SK-N-SH (cell line): ENCODE measurements at regions not wholly inside any gene's neighbourhood (a gene's known extent, or its start where the extent isn't known, plus 50 kb on each side); places are given as distances from the start of the nearest gene placed in this dataset.

Experiments used
- CTCF ChIA-PET: fragments of 300-600, 350-600 bp; formaldehyde crosslinking; extraction: SDS; loops from one replicate; lab custom pipeline; 2021; lab: Yijun Ruan, JAX
- POLR2A ChIA-PET: fragments of 350-600 bp; sonication (Branson Sonifier 250); formaldehyde crosslinking; extraction: SDS; loops from one replicate; lab custom pipeline; 2020; ENCODE audit warnings: antibody characterized with exemption, inconsistent platforms; lab: Yijun Ruan, JAX
- DNase-seq: peaks from one replicate; pipeline ENCODE4 v3.0.0; 2012
- H2AFZ ChIP-seq: fragments of 200-600 bp; sonication (generic); 2 replicates; pipeline ENCODE4 v1.8.1; 2016; ENCODE audit warnings: antibody characterized with exemption, mild to moderate bottlenecking, low read depth
- H3F3A ChIP-seq: fragments of 200-600 bp; sonication (generic); replicated peaks from 2 replicates; pipeline ENCODE3; 2016; ENCODE audit warnings: antibody characterized with exemption, mild to moderate bottlenecking; ENCODE audit not compliant: insufficient read depth
- H3K27ac ChIP-seq, 2 experiments: fragments of 200-500 bp in 1 of 2; fragments of 200-600 bp in 1 of 2; sonication (Bioruptor generic) in 1 of 2; sonication (generic), shearing (Covaris generic) in 1 of 2; 2 replicates each; pipeline versions ENCODE4 v1.5.1 to v1.6.1; 2014 to 2016; ENCODE audit warnings: low read depth in 2 of 2, inconsistent platforms in 1 of 2, low read length in 1 of 2, mild to moderate bottlenecking in 1 of 2, mixed read lengths in 1 of 2
- H3K27me3 ChIP-seq: fragments of 200-600 bp; sonication (generic), shearing (Covaris generic); 2 replicates; pipeline ENCODE4 v1.6.1; 2016; ENCODE audit warnings: mixed run types; ENCODE audit not compliant: insufficient read depth
- H3K36me3 ChIP-seq, 2 experiments: fragments of 200-500 bp in 1 of 2; fragments of 200-600 bp in 1 of 2; sonication (Bioruptor generic) in 1 of 2; sonication (generic) in 1 of 2; replicated peaks in 1 of 2; 2 replicates each; pipeline versions ENCODE3 to v1.5.1; 2014 to 2016; ENCODE audit warnings: low read length in 1 of 2, mild to moderate bottlenecking in 1 of 2; ENCODE audit not compliant: insufficient read depth in 2 of 2, control insufficient read depth in 1 of 2
- H3K4me1 ChIP-seq, 2 experiments: fragments of 200-500 bp in 1 of 2; fragments of 200-600 bp in 1 of 2; sonication (Bioruptor generic) in 1 of 2; sonication (generic), shearing (Covaris generic) in 1 of 2; 2 replicates each; pipeline versions ENCODE4 v1.5.1 to v1.6.1; 2014 to 2016; ENCODE audit warnings: low read depth in 1 of 2, low read length in 1 of 2, mixed run types in 1 of 2; ENCODE audit not compliant: insufficient read depth in 2 of 2, control insufficient read depth in 1 of 2
- H3K4me2 ChIP-seq: fragments of 200-600 bp; sonication (generic), shearing (Covaris generic); 2 replicates; pipeline ENCODE4 v1.6.1; 2017; ENCODE audit warnings: mixed run types
- H3K4me3 ChIP-seq, 2 experiments: fragments of 200-500 bp in 1 of 2; fragments of 200-600 bp in 1 of 2; sonication (Bioruptor generic) in 1 of 2; sonication (generic), shearing (Covaris generic) in 1 of 2; 2 replicates each; pipeline versions ENCODE4 v1.5.1 to v1.8.1; 2014 to 2016; ENCODE audit warnings: low read depth in 2 of 2, inconsistent platforms in 1 of 2, low read length in 1 of 2, mild to moderate bottlenecking in 1 of 2, mixed read lengths in 1 of 2, moderate library complexity in 1 of 2
- H3K79me2 ChIP-seq: fragments of 200-600 bp; sonication (generic); 2 replicates; pipeline ENCODE4 v1.8.1; 2017; ENCODE audit warnings: mild to moderate bottlenecking; ENCODE audit not compliant: insufficient read depth
- H3K9ac ChIP-seq: fragments of 200-600 bp; sonication (generic); 2 replicates; pipeline ENCODE4 v1.6.1; 2017; ENCODE audit warnings: mixed run types
- H3K9me2 ChIP-seq: fragments of 200-600 bp; sonication (generic); 2 replicates; pipeline ENCODE4 v1.6.1; 2017; ENCODE audit warnings: mixed run types
- H3K9me3 ChIP-seq: fragments of 200-600 bp; sonication (generic); 2 replicates; pipeline ENCODE4 v1.6.1; 2017; ENCODE audit warnings: mixed run types, mild to moderate bottlenecking, moderate library complexity
- H4K20me1 ChIP-seq: fragments of 200-600 bp; sonication (generic); 2 replicates; pipeline ENCODE4 v1.6.1; 2017; ENCODE audit warnings: mild to moderate bottlenecking, mixed run types; ENCODE audit not compliant: insufficient read depth
- ELF1 ChIP-seq: IDR thresholded peaks from 2 replicates; pipeline ENCODE4 v1.4.0; 2012
- FOSL2 ChIP-seq: IDR thresholded peaks from 2 replicates; pipeline ENCODE4 v1.4.0; 2012; ENCODE audit warnings: low read depth, mild to moderate bottlenecking, moderate library complexity, borderline replicate concordance
- IRF3 ChIP-seq: fragments of 150-350 bp; IDR thresholded peaks from 2 replicates; pipeline ENCODE4 v1.6.1; 2016; ENCODE audit warnings: mild to moderate bottlenecking, low read depth, low read length
- JUND ChIP-seq: IDR thresholded peaks from 2 replicates; pipeline ENCODE4 v1.4.0; 2012
- RFX5 ChIP-seq: IDR thresholded peaks from 2 replicates; pipeline ENCODE4 v1.6.1; 2012; ENCODE audit warnings: mild to moderate bottlenecking, improper control_type of control experiment, low read length
- TAF1 ChIP-seq: IDR thresholded peaks from 2 replicates; pipeline ENCODE4 v1.6.1; 2012; ENCODE audit warnings: low read depth, mild to moderate bottlenecking, low read length, moderate library complexity, borderline replicate concordance
- YY1 ChIP-seq: IDR thresholded peaks from 2 replicates; pipeline ENCODE4 v1.4.0; 2012; ENCODE audit warnings: low read depth, mild to moderate bottlenecking
- WGBS: methylation state at CpG from one replicate; pipeline ENCODE4 v1.1.6; 2017; ENCODE audit warnings: low lambda C conversion rate; 5-methylcytosine and 5-hydroxymethylcytosine counted together
- TF ChIP-seq, protein P1 (sequence below): IDR thresholded peaks from 2 replicates; pipeline ENCODE4 v1.6.1; 2012; ENCODE audit warnings: mild to moderate bottlenecking, low read depth, low read length, moderate library complexity
- TF ChIP-seq, protein P2 (sequence below): IDR thresholded peaks from 2 replicates; pipeline ENCODE4; 2012
- TF ChIP-seq, protein P3 (sequence below): IDR thresholded peaks from 2 replicates; pipeline ENCODE4 v1.4.0; 2012; ENCODE audit warnings: low read depth, borderline replicate concordance

DNA sequence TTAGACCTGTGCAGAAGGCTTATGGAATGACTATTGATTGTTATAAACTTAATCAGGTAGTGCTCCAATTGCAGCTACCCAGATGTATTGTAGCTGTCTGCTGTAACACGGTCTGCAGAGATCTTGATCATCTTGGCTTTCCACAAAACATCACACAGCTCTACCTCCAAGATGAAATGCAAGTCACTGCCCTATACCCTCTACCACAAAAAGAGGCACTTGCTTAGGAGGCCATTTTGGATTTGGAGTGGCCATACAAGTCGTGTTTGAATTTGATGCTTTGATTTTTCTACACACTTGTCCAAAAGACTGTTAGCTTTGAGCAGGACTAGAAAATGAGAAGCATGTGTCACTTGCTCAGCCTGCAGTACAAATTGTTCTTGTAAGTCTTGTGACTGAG lies 377.2 kb downstream of the TNS3 start:
- DNase-seq = no peak
- Histone ChIP-seq H3K4me2 (no peak overlapping the region), H3K9me2 (no peaks in the 10 kb centered on the region), H3K36me3 (no peaks in the 10 kb centered on the region), H4K20me1 (no peaks in the 10 kb centered on the region), H3K4me1 (no peaks in the 10 kb centered on the region; a peak in 1 of 4 replicates), H3F3A (no peaks in the 10 kb centered on the region), H2AFZ (no peak overlapping the region)
- ChIA-PET CTCF (interaction anchor here (0.8 kb wide), 1 partner anchor 9 kb away, joined by 3 read pairs; no protein-coding TSS in a partner anchor), POLR2A (no interaction called here)
- WGBS = 4% methylated on average over 2 of the region's 2 CpGs
- TF ChIP-seq RFX5 (no peak), YY1 (no peak), ELF1 (no peak), TAF1 (no peak), IRF3 (no peak), FOSL2 (no peak), JUND (no peak)
- TF ChIP-seq, protein P1, sequence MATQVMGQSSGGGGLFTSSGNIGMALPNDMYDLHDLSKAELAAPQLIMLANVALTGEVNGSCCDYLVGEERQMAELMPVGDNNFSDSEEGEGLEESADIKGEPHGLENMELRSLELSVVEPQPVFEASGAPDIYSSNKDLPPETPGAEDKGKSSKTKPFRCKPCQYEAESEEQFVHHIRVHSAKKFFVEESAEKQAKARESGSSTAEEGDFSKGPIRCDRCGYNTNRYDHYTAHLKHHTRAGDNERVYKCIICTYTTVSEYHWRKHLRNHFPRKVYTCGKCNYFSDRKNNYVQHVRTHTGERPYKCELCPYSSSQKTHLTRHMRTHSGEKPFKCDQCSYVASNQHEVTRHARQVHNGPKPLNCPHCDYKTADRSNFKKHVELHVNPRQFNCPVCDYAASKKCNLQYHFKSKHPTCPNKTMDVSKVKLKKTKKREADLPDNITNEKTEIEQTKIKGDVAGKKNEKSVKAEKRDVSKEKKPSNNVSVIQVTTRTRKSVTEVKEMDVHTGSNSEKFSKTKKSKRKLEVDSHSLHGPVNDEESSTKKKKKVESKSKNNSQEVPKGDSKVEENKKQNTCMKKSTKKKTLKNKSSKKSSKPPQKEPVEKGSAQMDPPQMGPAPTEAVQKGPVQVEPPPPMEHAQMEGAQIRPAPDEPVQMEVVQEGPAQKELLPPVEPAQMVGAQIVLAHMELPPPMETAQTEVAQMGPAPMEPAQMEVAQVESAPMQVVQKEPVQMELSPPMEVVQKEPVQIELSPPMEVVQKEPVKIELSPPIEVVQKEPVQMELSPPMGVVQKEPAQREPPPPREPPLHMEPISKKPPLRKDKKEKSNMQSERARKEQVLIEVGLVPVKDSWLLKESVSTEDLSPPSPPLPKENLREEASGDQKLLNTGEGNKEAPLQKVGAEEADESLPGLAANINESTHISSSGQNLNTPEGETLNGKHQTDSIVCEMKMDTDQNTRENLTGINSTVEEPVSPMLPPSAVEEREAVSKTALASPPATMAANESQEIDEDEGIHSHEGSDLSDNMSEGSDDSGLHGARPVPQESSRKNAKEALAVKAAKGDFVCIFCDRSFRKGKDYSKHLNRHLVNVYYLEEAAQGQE = no peak
- TF ChIP-seq, protein P2, sequence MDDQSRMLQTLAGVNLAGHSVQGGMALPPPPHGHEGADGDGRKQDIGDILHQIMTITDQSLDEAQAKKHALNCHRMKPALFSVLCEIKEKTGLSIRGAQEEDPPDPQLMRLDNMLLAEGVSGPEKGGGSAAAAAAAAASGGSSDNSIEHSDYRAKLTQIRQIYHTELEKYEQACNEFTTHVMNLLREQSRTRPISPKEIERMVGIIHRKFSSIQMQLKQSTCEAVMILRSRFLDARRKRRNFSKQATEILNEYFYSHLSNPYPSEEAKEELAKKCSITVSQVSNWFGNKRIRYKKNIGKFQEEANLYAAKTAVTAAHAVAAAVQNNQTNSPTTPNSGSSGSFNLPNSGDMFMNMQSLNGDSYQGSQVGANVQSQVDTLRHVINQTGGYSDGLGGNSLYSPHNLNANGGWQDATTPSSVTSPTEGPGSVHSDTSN = no peak
- TF ChIP-seq, protein P3, sequence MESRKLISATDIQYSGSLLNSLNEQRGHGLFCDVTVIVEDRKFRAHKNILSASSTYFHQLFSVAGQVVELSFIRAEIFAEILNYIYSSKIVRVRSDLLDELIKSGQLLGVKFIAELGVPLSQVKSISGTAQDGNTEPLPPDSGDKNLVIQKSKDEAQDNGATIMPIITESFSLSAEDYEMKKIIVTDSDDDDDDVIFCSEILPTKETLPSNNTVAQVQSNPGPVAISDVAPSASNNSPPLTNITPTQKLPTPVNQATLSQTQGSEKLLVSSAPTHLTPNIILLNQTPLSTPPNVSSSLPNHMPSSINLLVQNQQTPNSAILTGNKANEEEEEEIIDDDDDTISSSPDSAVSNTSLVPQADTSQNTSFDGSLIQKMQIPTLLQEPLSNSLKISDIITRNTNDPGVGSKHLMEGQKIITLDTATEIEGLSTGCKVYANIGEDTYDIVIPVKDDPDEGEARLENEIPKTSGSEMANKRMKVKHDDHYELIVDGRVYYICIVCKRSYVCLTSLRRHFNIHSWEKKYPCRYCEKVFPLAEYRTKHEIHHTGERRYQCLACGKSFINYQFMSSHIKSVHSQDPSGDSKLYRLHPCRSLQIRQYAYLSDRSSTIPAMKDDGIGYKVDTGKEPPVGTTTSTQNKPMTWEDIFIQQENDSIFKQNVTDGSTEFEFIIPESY = no peak
- TF ChIP-seq, all 33 proteins: peak for 0
- no peak overlapping the region for H3K9ac ChIP-seq
- H3K79me2 ChIP-seq = no peaks in the 10 kb centered on the region
- H3K9me3 ChIP-seq = no peaks in the 10 kb centered on the region; the same call in 1 of the 2 replicates
- H3K4me3 ChIP-seq = no peak overlapping the region
- peaks cover 3% of the 10 kb centered on the region; the same call in 1 of the 2 replicates for H3K27me3 ChIP-seq
- H3K27ac ChIP-seq = no peak overlapping the region
